Central memory CD8-positive, alpha-beta T cell (primary cell): ENCODE measurements at regions not wholly inside any gene's neighbourhood (a gene's known extent, or its start where the extent isn't known, plus 50 kb on each side); places are given as distances from the start of the nearest gene placed in this dataset.

Source experiments
- ATAC-seq: fragments of 150-1000 bp; cut with Tn5 transposase; replicated peaks from 2 replicates; pipeline ENCODE4 v1.10.0; 2022; ENCODE audit warnings: mild to moderate bottlenecking, moderate FRiP score, moderate number of reproducible peaks; ENCODE audit not compliant: poor library complexity, severe bottlenecking; ENCODE audit errors: extremely low read depth
- DNase-seq, 2 donors: peaks; one replicate each; pipeline ENCODE4 v3.0.0; 2021; ENCODE audit warnings: low spot score in 2 of 2
- H3K27ac Mint-ChIP-seq: one replicate; pipeline ENCODE4 v1.8.0; 2022; ENCODE audit warnings: low read depth, mild to moderate bottlenecking, moderate library complexity, mixed read lengths
- H3K27me3 Mint-ChIP-seq: one replicate; pipeline ENCODE4 v1.8.0; 2022; ENCODE audit warnings: mixed read lengths
- H3K36me3 Mint-ChIP-seq: one replicate; pipeline ENCODE4 v1.8.0; 2022; ENCODE audit warnings: mild to moderate bottlenecking, moderate library complexity, mixed read lengths; ENCODE audit not compliant: insufficient read depth
- H3K4me1 Mint-ChIP-seq: one replicate; pipeline ENCODE4 v1.8.0; 2022; ENCODE audit warnings: mixed read lengths
- H3K4me3 Mint-ChIP-seq: one replicate; pipeline ENCODE4 v1.8.0; 2022; ENCODE audit warnings: mild to moderate bottlenecking, moderate library complexity, mixed read lengths
- H3K9me3 Mint-ChIP-seq: one replicate; pipeline ENCODE4 v1.8.0; 2022; ENCODE audit warnings: mixed read lengths

DNA sequence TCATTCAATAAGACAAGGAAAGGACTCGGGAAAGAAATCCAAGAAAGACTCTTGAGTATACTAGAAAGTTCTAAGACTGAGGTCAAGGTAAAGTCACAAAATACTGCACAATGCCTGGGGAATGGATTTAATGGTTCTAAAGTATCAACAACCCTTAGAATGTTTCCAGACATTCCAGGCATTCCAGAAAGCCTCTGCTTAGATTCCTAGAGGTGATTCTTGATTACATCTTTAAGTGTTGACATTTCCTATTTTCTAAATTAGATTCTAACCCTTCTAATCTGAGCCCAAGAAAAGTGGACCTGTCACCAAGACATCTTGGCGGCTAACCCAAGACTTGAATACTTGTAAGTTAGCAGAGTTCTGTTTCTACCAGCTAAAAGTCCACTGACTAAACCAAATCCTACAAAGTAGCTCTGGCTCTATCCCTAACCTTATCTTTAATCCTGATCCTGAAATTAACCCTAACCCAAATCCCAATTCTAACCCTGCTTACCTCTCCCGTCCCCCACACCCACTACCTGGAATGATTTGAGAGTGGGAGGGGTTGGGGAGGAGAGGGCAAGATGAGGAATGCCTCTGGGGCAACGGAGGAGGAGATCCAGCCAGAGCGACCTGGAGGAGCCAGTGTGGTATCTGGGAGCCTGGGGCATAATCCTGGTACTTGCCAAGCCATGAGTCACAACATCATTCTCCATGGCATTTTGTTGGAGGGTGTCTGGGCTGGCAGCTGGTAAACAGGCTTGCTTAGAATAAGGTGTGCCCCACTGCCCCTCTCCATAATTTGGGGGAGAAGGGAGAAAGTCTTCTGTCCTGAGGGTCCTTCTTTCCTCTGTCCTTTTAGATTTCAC is 93.4 kb upstream of the HOXC13 start:
- no peak for ATAC-seq
- Mint-ChIP-seq H3K4me1 (no peaks in the 10 kb centered on the region), H3K27me3 (peaks cover 89% of the 10 kb centered on the region), H3K36me3 (no peaks in the 10 kb centered on the region), H3K4me3 (no peak overlapping the region), H3K27ac (no peak overlapping the region), H3K9me3 (no peaks in the 10 kb centered on the region)
- DNase-seq = no peak

GRCh38 chr12:53845932-53846331 is 92.7 kb upstream of the HOXC13 start:
- Mint-ChIP-seq H3K4me1 (no peaks in the 10 kb centered on the region), H3K27ac (no peak overlapping the region), H3K36me3 (no peaks in the 10 kb centered on the region), H3K4me3 (no peak overlapping the region), H3K9me3 (no peaks in the 10 kb centered on the region), H3K27me3 (peaks cover 89% of the 10 kb centered on the region)
- ATAC-seq = no peak
- no peak for DNase-seq

GRCh38 chr12:53849113-53849512 is 89.5 kb upstream of the HOXC13 start:
- Mint-ChIP-seq H3K36me3 (no peaks in the 10 kb centered on the region), H3K27me3 (peaks cover 75% of the 10 kb centered on the region)

GRCh38 chr12:53849656-53850055 is 89.0 kb upstream of the HOXC13 start:
- DNase-seq (no peak), ATAC-seq (no peak)
- H3K4me3 Mint-ChIP-seq = no peak overlapping the region
- H3K27me3 Mint-ChIP-seq = peaks cover 75% of the 10 kb centered on the region
- no peaks in the 10 kb centered on the region for H3K9me3 Mint-ChIP-seq
- H3K27ac Mint-ChIP-seq = no peak overlapping the region
- no peaks in the 10 kb centered on the region for H3K36me3 Mint-ChIP-seq
- H3K4me1 Mint-ChIP-seq = no peaks in the 10 kb centered on the region

More at GRCh38 chr12:53849113-53849512, 89.5 kb upstream of the HOXC13 start:
- DNase-seq (no peak), ATAC-seq (no peak)
- no peak overlapping the region for H3K4me3 Mint-ChIP-seq
- H3K9me3 Mint-ChIP-seq = no peaks in the 10 kb centered on the region
- no peaks in the 10 kb centered on the region for H3K4me1 Mint-ChIP-seq
- no peak overlapping the region for H3K27ac Mint-ChIP-seq

DNA sequence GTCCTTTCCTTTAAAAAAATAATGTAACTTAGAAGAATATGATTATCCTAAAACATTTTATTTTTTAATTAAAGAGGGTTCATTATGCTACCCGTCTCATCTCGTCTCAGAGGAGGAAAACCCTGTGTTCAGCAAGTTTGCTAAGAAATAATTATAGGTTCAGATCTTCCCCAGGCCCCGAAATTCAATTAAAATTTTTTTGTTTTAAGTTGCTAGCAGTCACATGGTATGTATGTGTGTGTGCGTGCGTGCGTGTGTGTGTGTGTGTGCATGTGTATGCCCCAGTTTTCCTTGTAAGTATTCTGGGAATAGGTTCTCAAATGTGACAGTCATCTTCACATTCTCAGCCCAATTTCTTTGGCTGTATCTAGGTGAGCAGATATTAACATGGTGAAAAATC is 86.6 kb upstream of the HOXC13 start:
- ATAC-seq = no peak
- no peak overlapping the region for H3K4me3 Mint-ChIP-seq
- peaks cover 70% of the 10 kb centered on the region for H3K27me3 Mint-ChIP-seq
- H3K4me1 Mint-ChIP-seq = no peaks in the 10 kb centered on the region
- H3K9me3 Mint-ChIP-seq = no peaks in the 10 kb centered on the region
- H3K36me3 Mint-ChIP-seq = no peaks in the 10 kb centered on the region
- DNase-seq = no peak
- H3K27ac Mint-ChIP-seq = no peak overlapping the region

DNA sequence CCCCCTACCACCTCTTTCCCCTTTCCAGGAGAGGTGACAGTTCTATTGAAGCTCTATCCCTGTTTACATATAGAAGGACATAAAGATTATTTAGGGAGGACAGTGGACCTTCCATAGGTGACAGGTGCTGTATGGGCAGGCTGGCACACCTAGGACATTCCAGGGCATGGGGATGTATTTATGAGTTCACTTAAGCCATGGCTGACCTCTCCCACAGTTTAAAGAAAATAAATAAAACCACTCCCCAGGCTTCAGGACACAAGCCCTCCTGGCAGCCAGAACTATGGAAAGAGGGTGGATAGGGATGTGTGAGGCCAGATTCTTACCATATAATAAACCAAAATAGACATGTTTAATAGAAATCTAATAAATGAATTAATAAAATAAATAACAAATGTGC is 85.6 kb upstream of the HOXC13 start:
- DNase-seq (no peak), ATAC-seq (no peak)
- H3K9me3 Mint-ChIP-seq = no peaks in the 10 kb centered on the region
- no peak overlapping the region for H3K27ac Mint-ChIP-seq
- no peak overlapping the region for H3K4me3 Mint-ChIP-seq
- no peaks in the 10 kb centered on the region for H3K4me1 Mint-ChIP-seq
- H3K27me3 Mint-ChIP-seq = peaks cover 61% of the 10 kb centered on the region
- H3K36me3 Mint-ChIP-seq = no peaks in the 10 kb centered on the region

GRCh38 chr12:53854701-53855316 is 83.8 kb upstream of the HOXC13 start:
- Mint-ChIP-seq H3K27me3 (peaks cover 47% of the 10 kb centered on the region), H3K4me3 (no peak overlapping the region), H3K4me1 (no peaks in the 10 kb centered on the region), H3K27ac (no peak overlapping the region), H3K9me3 (no peaks in the 10 kb centered on the region), H3K36me3 (no peaks in the 10 kb centered on the region)
- DNase-seq = no peak
- no peak for ATAC-seq

GRCh38 chr12:53856132-53856531 is 82.5 kb upstream of the HOXC13 start:
- Mint-ChIP-seq H3K4me1 (no peaks in the 10 kb centered on the region), H3K4me3 (no peak overlapping the region), H3K27ac (no peak overlapping the region), H3K9me3 (no peaks in the 10 kb centered on the region), H3K36me3 (no peaks in the 10 kb centered on the region), H3K27me3 (peaks cover 47% of the 10 kb centered on the region)
- ATAC-seq (no peak), DNase-seq (no peak)

- H3K36me3 Mint-ChIP-seq = no peaks in the 10 kb centered on the region
- DNase-seq = no peak
- H3K4me1 Mint-ChIP-seq = no peaks in the 10 kb centered on the region
- H3K4me3 Mint-ChIP-seq = no peak overlapping the region
- peaks cover 47% of the 10 kb centered on the region for H3K27me3 Mint-ChIP-seq
- H3K27ac Mint-ChIP-seq = no peak overlapping the region
- H3K9me3 Mint-ChIP-seq = no peaks in the 10 kb centered on the region
- no peak for ATAC-seq
Observed at GRCh38 chr12:53857666-53858065, 81.0 kb upstream of the HOXC13 start.

- no peak for DNase-seq
Observed at GRCh38 chr12:53860426-53861345, 77.9 kb upstream of the HOXC13 start.

DNA sequence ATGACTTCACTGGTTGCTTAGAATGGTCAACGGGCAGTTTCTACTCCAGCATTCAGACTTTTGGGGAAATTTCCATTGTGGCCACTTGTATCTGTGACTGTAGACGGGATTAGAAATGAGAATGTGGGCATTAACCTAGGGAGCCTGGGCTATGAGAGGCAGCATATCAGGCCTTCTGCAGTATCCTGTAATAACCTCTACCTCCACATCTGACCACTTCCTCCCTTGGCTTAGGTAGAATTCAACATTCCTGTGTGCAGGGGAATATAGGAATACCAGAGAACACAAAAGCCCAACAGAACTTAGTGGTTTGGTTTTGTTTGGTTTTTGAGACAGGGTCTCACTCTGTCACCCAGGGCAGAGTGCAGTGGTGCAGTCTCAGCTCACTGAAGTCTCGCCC is 76.4 kb upstream of the HOXC13 start:
- no peak overlapping the region for H3K27ac Mint-ChIP-seq

More at GRCh38 chr12:53860426-53861345, 77.9 kb upstream of the HOXC13 start:
- no peaks in the 10 kb centered on the region for H3K36me3 Mint-ChIP-seq
- peaks cover 28% of the 10 kb centered on the region for H3K27me3 Mint-ChIP-seq
- H3K4me3 Mint-ChIP-seq = no peak overlapping the region
- H3K4me1 Mint-ChIP-seq = no peaks in the 10 kb centered on the region
- H3K27ac Mint-ChIP-seq = no peak overlapping the region
- ATAC-seq = no peak
- H3K9me3 Mint-ChIP-seq = no peaks in the 10 kb centered on the region

DNA sequence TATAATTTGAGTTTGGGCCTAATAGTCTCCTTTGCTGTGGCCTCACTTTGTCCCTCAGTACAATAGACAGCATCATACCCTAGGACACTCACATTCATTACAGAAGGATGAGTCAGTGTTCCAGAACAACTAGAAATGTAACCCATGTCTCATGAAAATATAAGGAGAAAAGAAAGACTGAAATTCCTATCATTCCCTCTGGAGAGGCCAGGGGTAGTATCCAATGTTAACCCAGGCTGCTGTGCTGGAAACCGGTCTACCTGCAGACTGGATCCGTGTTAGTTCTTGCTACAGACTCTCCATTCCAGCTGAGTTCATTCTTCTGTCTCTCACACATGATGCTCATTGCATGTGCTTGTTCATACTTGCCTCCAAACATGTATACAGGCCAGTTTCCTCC is 75.8 kb upstream of the HOXC13 start:
- Mint-ChIP-seq H3K9me3 (no peaks in the 10 kb centered on the region), H3K4me1 (no peaks in the 10 kb centered on the region), H3K4me3 (no peak overlapping the region), H3K27ac (no peak overlapping the region), H3K27me3 (peaks cover 34% of the 10 kb centered on the region), H3K36me3 (no peaks in the 10 kb centered on the region)
- ATAC-seq (no peak), DNase-seq (no peak)

More for the DNA sequence above, 76.4 kb upstream of the HOXC13 start:
- no peaks in the 10 kb centered on the region for H3K4me1 Mint-ChIP-seq
- H3K27me3 Mint-ChIP-seq = peaks cover 28% of the 10 kb centered on the region
- ATAC-seq (no peak), DNase-seq (no peak)
- no peak overlapping the region for H3K4me3 Mint-ChIP-seq
- H3K9me3 Mint-ChIP-seq = no peaks in the 10 kb centered on the region
- H3K36me3 Mint-ChIP-seq = no peaks in the 10 kb centered on the region
